NOMO-1 treated with DMSO at 0.1 percent for 48 hours (cell line): ENCODE measurements at regions not wholly inside any gene's neighbourhood (a gene's known extent, or its start where the extent isn't known, plus 50 kb on each side); places are given as distances from the start of the nearest gene placed in this dataset.

Experiments used
- DNase-seq: peaks from one replicate; lab custom pipeline; 2025; ENCODE audit not compliant: unreplicated experiment; lab: John Stamatoyannopoulos, UW

GRCh38 chr2:19556648-19557047, 198.2 kb upstream of the OSR1 start:
- no peak for DNase-seq

GRCh38 chr2:19554520-19554919, 196.1 kb upstream of the OSR1 start:
- no peak for DNase-seq

DNA sequence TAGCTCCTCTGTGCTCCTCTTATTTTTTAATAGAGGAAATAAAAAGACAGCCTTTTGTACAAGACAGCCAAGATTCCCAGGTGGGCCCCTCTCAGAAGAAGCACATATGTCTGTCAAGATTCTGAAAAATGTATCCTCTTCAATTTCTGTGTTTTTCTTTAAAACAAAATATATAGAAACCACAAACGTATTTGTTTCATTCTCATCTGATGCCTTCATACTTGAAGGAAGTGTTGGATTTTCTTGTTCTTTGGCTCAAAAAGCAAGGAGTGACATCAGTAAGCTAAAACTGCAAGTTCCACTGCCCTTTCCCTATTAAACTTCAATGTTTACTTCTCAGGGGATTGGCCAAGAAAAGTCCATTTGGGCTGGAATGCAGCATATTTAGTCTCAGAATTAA, 193.8 kb upstream of the OSR1 start:
- no peak for DNase-seq

- no peak for DNase-seq
Observed at GRCh38 chr2:19550750-19551149, 192.3 kb upstream of the OSR1 start.

- no peak for DNase-seq
Observed at GRCh38 chr2:19549821-19550220, 191.4 kb upstream of the OSR1 start.

- no peak for DNase-seq
Observed at GRCh38 chr2:19548116-19548515, 189.7 kb upstream of the OSR1 start.

GRCh38 chr2:19547321-19547720, 188.9 kb upstream of the OSR1 start:
- no peak for DNase-seq

DNA sequence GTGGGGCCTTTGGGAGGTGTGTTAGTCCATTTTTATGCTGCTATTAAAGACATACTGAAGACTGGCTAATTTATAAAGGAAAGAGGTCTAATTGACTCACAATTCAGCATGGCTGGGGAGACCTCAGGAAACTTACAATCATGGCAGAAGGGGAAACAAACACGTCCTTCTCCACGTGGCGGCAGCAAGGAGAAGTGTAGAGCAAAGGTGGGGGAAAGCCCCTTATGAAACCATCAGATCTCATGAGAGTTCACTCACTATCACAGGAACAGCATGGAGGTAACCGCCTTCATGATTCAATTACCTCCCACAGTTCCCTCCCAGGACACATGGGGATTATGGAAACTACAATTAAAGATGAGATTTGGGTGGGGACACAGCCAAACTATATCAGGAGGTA, 187.1 kb upstream of the OSR1 start:
- DNase-seq = no peak

DNA sequence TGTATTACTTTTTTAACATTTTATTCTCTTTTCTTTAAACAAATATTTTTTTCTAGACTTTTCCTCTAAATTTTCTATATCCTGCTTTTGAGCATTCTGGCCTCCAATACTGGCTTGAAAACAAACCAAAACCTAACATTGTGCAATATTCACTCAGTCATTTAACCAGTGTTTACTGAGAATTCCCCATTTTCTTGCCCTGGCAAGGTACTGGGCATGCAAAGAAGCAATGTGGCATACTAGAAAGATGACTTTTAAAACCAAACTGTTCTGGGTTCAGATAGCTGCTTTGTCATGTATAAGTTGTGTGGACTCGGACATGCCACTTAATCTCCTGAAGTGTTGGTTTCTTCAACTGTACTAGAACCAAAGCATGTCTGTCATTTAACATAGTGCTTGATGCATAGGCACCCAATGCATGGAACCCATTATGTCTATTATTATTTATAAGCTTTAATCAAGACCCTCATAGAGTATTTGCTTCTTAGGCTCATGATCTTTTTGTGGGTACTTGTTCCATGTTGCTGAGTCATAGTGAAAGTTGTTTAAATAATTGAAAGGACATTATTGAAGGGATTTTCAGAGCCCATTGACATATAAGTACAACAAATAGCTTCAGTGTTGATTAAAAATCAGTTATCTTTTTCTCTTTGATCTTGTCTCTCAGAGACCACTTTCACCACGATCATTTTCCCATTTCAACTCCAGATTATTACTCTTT, 185.4 kb upstream of the OSR1 start:
- DNase-seq = no peak

GRCh38 chr2:19542796-19543662, 184.6 kb upstream of the OSR1 start:
- DNase-seq = no peak

DNA sequence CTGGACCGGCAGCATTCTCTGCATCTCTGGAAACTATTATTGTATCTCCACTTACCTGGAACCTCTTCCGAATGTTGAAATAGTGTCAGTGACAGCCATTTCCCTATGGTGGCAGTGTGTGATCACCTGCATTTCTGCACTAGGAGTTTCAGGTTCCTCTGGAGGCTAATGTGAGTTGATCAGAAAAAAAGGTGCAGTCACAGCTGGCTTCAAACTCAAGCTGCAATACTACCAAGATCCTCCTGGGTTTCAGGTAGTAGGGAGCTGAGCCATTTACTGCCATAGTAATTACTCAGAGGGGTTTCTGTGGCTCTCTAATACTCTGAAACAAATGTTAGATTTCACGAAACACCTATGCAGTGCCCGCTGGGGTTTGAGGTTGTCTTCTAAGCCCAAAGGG, 183.5 kb upstream of the OSR1 start:
- no peak for DNase-seq

DNA sequence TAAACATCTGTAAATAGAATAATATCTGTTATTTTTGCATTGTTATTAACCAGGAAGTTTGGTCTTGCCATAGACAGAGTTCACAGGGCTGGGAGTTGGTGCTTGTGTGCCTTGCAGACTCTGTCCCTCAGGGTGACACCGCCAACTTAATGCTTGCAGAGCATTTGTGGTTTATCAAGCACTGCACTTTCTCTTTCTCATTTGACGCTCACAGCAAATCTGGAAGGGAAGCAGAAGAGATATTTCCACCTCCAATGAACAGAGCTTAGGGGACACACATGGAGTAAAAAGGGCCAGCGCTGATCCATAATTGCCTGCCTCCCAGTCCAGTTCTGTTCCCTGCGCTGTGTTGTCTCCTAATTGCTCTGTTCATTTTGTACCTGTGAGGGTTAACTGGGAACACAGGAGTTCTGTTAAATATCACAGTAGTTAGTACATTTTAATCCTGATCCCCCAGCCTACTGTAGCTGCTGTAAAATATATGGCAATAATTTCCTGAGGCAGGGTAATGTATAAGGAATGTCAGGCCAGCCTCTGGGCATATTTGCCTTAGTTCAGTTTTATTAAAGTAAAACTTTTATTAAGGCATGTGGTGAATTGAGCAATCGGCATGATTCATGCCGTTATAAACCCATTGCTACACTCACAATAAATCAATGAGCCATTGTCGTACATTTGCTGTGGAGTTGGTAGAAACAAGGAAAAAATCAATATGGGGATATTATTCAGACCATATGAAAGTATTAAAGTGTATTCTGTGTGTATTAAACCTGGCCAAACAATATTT, 182.5 kb upstream of the OSR1 start:
- no peak for DNase-seq

DNA sequence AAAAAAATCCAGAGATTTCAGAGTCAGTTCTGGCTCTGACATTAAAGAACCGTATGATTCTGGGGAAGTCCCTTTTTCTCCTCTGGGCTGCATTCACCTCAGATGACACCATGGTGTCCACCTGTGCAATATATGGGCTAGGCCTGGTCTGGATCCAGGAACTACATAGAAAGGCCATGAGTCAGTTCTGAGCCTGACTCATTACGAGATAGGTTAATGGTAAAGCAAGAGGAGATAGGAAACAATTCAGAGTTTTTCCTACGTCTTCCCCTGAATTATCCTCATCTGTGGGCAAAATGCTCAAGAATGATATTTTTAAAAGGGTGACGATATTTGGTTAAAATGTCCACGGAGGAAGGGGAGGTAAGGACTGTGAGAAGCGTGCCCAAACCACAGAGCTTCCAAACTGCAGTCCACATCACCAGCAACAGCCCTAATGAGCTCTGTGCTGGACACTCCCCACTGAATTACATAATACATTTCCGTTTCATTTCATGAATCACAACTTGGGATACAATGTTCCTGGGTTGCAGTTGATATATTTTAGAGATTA, 180.1 kb upstream of the OSR1 start:
- DNase-seq = no peak

DNA sequence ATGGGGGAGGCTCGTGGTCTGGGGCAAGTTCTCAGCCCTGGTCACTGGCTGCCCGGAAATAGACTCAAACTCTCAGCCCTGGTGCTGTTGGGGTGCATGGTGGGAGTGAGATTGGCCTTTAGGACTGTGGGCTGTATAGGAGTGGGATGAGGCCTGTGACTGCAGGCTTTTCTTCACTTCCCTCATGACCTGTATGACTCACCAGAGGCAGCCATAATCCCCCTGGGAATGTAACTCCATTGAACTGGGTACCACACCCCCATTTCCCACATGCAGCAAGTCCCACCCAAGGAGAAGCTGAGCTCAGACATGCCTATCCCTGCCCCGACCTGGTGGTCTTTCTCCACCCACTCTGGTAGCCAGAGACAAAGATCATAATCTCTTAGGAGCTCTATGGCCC, 177.7 kb upstream of the OSR1 start:
- no peak for DNase-seq

GRCh38 chr2:19532547-19533196, 174.2 kb upstream of the OSR1 start:
- no peak for DNase-seq

GRCh38 chr2:19529677-19530076, 171.3 kb upstream of the OSR1 start:
- no peak for DNase-seq

DNA sequence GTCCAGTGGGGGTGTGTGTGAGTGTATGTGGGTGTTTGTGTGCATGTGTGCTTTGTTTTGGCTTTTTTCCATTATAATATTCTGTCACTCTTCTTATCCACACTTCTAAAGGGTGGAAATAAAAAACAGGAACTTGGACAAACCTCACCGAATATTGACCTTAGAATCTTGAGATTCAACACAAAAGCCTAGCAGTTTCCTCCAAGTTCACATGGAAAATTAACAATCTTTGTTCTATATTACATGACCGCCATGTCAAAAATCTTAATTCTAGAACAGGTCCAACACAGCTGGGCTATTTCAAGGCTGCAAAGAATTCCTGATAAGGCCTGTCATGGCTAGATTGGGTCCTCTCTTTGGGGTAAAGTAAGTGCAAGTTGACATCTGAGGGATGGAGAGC, 169.3 kb upstream of the OSR1 start:
- no peak for DNase-seq

DNA sequence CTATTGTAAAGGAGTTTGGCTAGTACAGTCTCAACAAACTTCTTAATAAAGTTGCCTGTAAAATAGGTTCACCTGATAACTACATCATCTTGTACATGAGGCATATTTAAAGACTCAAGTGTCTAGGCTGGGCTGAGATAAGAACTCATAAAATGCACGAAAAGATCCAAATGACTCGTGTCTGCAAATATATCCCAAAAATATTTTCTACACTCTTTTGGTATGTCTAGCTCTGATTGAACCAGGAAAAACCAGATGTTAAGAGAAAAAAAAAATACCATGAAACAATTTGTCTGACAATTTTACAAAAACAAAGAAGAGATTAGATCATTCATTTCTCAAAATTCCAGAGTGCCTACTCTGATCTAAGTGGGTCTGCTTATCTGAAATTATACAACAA, 166.9 kb upstream of the OSR1 start:
- no peak for DNase-seq

DNA sequence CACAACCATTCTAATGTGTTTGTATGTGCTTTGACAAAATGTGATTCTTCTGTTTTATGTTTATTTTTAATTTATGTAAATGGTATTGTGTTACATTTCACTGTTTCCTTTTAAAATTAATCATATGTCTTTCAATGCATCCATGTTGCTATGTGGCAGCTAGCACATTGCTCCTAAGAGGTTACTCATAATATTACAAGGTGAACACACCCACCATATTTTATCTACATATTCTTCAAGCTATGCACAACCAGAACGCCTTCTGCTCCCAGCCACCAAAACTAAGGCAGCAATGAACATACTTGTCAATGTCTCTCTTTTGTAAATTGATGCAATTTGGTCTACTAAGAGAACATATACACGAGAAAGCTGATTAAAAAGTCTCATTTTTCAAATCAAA, 160.6 kb upstream of the OSR1 start:
- no peak for DNase-seq

DNA sequence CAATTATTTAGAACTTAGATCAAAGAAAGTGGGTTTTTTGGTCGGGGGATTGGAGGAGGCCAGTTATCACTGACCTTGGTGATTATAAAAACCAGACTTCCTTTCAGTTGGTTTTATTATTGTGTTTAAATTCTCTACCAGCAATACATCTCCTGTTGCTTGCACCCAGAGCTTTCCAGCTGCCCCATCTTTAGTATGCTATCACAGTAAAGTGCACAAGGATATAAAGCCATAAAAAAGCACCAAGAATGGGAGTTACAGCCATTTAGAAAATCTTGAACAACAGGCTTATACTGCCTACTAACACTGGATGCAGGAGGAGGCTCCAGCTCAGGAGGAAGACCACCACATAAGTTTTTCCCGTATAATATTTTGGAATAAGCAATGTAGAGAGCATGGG, 148.7 kb upstream of the OSR1 start:
- no peak for DNase-seq
